ENCODE measurements at regions not wholly inside any gene's neighbourhood (a gene's known extent, or its start where the extent isn't known, plus 50 kb on each side); places are given as distances from the start of the nearest gene placed in this dataset.

GRCh38 chr1:29586215-29586614, 349.9 kb downstream of the PTPRU start:
- H3K4me3 Mint-ChIP-seq: no peak overlapping the region
- no peaks in the 10 kb centered on the region for H3K36me3 Mint-ChIP-seq (ENCODE audit: low read depth)
- DNase-seq (ENCODE audit: low spot score): no peak
- intact Hi-C loops (cut with micrococcal nuclease): no loop called here
- no peaks in the 10 kb centered on the region for H3K4me1 Mint-ChIP-seq (ENCODE audit: low read depth)
- no peak overlapping the region for H3K27ac Mint-ChIP-seq
- H3K9me3 Mint-ChIP-seq: no peaks in the 10 kb centered on the region
- H3K27me3 Mint-ChIP-seq (ENCODE audit: insufficient read depth): peaks cover 8% of the 10 kb centered on the region

- Mint-ChIP-seq H3K9me3 (no peaks in the 10 kb centered on the region), H3K4me1 (ENCODE audit: low read depth) (no peaks in the 10 kb centered on the region), H3K36me3 (ENCODE audit: low read depth) (no peaks in the 10 kb centered on the region), H3K27me3 (ENCODE audit: insufficient read depth) (peaks cover 6% of the 10 kb centered on the region), H3K4me3 (no peak overlapping the region), H3K27ac (no peak overlapping the region)
- DNase-seq (ENCODE audit: low spot score): no peak
- intact Hi-C loops (cut with micrococcal nuclease): no loop called here
These were observed 349.3 kb downstream of the PTPRU start for GRCh38 chr1:29585656-29586055.

- peaks cover 6% of the 10 kb centered on the region for H3K27me3 Mint-ChIP-seq (ENCODE audit: insufficient read depth)
- H3K9me3 Mint-ChIP-seq: no peaks in the 10 kb centered on the region
- H3K4me3 Mint-ChIP-seq: no peak overlapping the region
- no peaks in the 10 kb centered on the region for H3K36me3 Mint-ChIP-seq (ENCODE audit: low read depth)
- no peak for DNase-seq (ENCODE audit: low spot score)
- no peaks in the 10 kb centered on the region for H3K4me1 Mint-ChIP-seq (ENCODE audit: low read depth)
- H3K27ac Mint-ChIP-seq: no peak overlapping the region
- intact Hi-C loops (cut with micrococcal nuclease): no loop called here
These were observed 348.9 kb downstream of the PTPRU start for GRCh38 chr1:29585201-29585600.

- no peak for DNase-seq (ENCODE audit: low spot score)
- intact Hi-C loops (cut with micrococcal nuclease): no loop called here
- no peaks in the 10 kb centered on the region for H3K4me1 Mint-ChIP-seq (ENCODE audit: low read depth)
- peaks cover 6% of the 10 kb centered on the region for H3K27me3 Mint-ChIP-seq (ENCODE audit: insufficient read depth)
- no peak overlapping the region for H3K4me3 Mint-ChIP-seq
- no peak overlapping the region for H3K27ac Mint-ChIP-seq
- no peaks in the 10 kb centered on the region for H3K9me3 Mint-ChIP-seq
- H3K36me3 Mint-ChIP-seq (ENCODE audit: low read depth): no peaks in the 10 kb centered on the region
These were observed 348.5 kb downstream of the PTPRU start for GRCh38 chr1:29584776-29585175.

DNA sequence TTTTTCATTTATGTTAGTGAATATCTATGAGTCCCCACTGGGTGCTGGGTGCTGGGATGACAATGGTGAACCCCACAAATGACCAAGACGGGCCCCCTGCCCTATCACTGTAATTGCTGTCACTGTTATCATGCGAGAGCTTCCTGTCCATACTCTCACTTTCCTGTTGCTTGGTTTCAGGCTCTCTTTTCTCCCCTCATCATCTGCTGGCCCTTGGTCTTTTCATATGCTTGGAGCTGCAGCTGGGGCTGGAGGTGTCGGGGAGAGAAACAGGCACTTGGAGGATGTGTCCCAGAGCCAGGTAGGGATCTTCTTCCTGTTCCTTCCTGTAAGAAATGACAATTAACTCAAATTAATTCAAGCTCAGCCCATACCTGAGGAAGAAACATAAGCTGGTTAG, 348.0 kb downstream of the PTPRU start:
- no peaks in the 10 kb centered on the region for H3K4me1 Mint-ChIP-seq (ENCODE audit: low read depth)
- no peak overlapping the region for H3K27ac Mint-ChIP-seq
- H3K36me3 Mint-ChIP-seq (ENCODE audit: low read depth): no peaks in the 10 kb centered on the region
- peaks cover 6% of the 10 kb centered on the region for H3K27me3 Mint-ChIP-seq (ENCODE audit: insufficient read depth)
- DNase-seq (ENCODE audit: low spot score): no peak
- H3K4me3 Mint-ChIP-seq: no peak overlapping the region
- no peaks in the 10 kb centered on the region for H3K9me3 Mint-ChIP-seq
- intact Hi-C loops (cut with micrococcal nuclease): no loop called here

DNA sequence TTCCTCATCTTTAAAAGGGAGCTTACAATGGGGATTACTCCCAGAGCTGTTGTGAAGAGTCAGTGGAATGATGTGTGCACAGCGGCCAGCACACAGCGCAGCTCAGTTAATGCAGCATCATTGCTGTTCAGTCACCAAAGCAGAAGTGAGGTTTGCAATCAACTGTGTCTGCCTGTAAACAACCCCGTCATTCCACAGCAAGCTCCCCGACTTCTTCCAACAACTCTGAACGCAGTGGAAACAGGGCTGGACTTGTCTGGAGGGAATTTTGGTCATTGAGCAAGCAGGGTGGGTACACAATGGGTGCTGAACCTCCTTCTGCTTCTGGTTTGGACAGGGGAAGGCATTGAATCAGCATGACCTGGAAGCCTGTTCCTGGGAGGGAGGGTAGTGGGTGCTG, 347.4 kb downstream of the PTPRU start:
- H3K27me3 Mint-ChIP-seq (ENCODE audit: insufficient read depth): peaks cover 5% of the 10 kb centered on the region
- no peaks in the 10 kb centered on the region for H3K36me3 Mint-ChIP-seq (ENCODE audit: low read depth)
- no peaks in the 10 kb centered on the region for H3K9me3 Mint-ChIP-seq
- DNase-seq (ENCODE audit: low spot score): no peak
- intact Hi-C loops (cut with micrococcal nuclease): no loop called here
- no peak overlapping the region for H3K27ac Mint-ChIP-seq
- H3K4me3 Mint-ChIP-seq: no peak overlapping the region
- no peaks in the 10 kb centered on the region for H3K4me1 Mint-ChIP-seq (ENCODE audit: low read depth)

DNA sequence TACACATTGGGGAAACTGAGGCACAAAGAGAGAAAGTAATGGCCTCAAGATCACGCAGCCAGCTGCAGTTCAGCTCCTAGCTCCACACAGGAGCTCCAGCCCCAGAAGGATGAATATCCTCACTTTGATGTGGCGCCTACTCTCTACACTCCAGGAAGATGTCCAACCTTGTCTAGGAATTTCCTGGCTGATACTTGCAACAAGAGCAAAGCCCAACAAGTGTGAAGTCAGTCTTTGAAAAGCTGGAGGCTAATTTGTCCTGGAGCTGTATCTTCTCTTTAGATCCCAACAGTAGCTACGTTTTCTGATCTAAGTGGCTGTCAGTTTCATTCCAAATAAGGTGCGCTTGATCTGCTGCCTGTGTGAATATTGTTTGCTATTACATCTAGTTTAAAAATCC, 344.9 kb downstream of the PTPRU start:
- Mint-ChIP-seq H3K4me3 (no peak overlapping the region), H3K27ac (no peak overlapping the region), H3K27me3 (ENCODE audit: insufficient read depth) (peaks cover 2% of the 10 kb centered on the region), H3K36me3 (ENCODE audit: low read depth) (no peaks in the 10 kb centered on the region), H3K4me1 (ENCODE audit: low read depth) (no peaks in the 10 kb centered on the region), H3K9me3 (no peaks in the 10 kb centered on the region)
- intact Hi-C loops (cut with micrococcal nuclease): no loop called here
- DNase-seq (ENCODE audit: low spot score): no peak

- no peaks in the 10 kb centered on the region for H3K36me3 Mint-ChIP-seq (ENCODE audit: low read depth)
- no peaks in the 10 kb centered on the region for H3K9me3 Mint-ChIP-seq
- DNase-seq (ENCODE audit: low spot score): no peak
- H3K4me3 Mint-ChIP-seq: no peak overlapping the region
- no peaks in the 10 kb centered on the region for H3K4me1 Mint-ChIP-seq (ENCODE audit: low read depth)
- no peak overlapping the region for H3K27ac Mint-ChIP-seq
- H3K27me3 Mint-ChIP-seq (ENCODE audit: insufficient read depth): peaks cover 2% of the 10 kb centered on the region
- intact Hi-C loops (cut with micrococcal nuclease): no loop called here
These were observed 343.6 kb downstream of the PTPRU start for GRCh38 chr1:29579821-29580425.

GRCh38 chr1:29577512-29577911, 341.2 kb downstream of the PTPRU start:
- Mint-ChIP-seq H3K4me3 (no peak overlapping the region), H3K27ac (no peak overlapping the region), H3K27me3 (ENCODE audit: insufficient read depth) (peaks cover 4% of the 10 kb centered on the region), H3K36me3 (ENCODE audit: low read depth) (no peaks in the 10 kb centered on the region), H3K4me1 (ENCODE audit: low read depth) (no peaks in the 10 kb centered on the region), H3K9me3 (no peaks in the 10 kb centered on the region)
- DNase-seq (ENCODE audit: low spot score): no peak
- intact Hi-C loops (cut with micrococcal nuclease): no loop called here

DNA sequence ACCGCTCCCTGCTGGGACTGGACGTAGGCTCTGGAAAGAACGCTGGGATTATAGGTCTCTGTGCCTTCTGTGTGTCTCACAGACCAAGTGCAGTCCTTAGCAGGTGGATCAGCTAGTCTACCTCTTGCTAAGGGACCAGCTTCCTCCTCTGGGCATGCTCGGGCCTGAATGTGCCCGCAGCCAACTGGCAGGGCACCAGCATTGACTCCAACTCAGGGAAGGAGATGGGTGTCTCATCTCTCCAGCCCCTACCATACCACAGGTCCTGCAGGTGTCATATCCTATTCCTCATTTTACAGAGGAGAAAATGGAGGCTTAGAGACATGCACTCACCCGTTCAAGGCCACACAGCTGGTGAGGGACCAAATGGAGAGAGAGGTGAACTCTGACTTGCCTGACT, 340.2 kb downstream of the PTPRU start:
- Mint-ChIP-seq H3K4me3 (no peak overlapping the region), H3K9me3 (no peaks in the 10 kb centered on the region), H3K27ac (no peak overlapping the region), H3K4me1 (ENCODE audit: low read depth) (no peaks in the 10 kb centered on the region), H3K36me3 (ENCODE audit: low read depth) (no peaks in the 10 kb centered on the region), H3K27me3 (ENCODE audit: insufficient read depth) (peaks cover 7% of the 10 kb centered on the region)
- DNase-seq (ENCODE audit: low spot score): no peak
- intact Hi-C loops (cut with micrococcal nuclease): no loop called here

DNA sequence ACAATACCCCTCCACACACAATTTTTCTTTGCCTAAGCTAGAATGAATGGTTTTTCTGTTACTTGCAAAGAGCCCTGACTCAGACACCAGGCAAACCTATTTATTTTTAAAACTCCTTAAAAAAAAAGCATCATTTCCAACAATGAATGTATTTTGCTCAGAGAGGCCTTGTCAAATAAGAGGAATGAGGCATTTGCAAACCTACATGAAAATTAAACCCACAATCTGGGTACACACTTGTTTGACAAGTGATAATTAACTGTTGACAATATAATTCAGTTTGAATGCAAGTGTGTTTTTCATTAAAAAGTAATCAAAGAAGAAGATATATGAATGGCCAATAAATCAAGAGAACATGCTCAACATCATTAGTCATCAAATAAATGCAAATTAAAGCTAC, 339.5 kb downstream of the PTPRU start:
- Mint-ChIP-seq H3K4me1 (ENCODE audit: low read depth) (no peaks in the 10 kb centered on the region), H3K27me3 (ENCODE audit: insufficient read depth) (peaks cover 7% of the 10 kb centered on the region), H3K27ac (no peak overlapping the region), H3K9me3 (no peaks in the 10 kb centered on the region), H3K36me3 (ENCODE audit: low read depth) (no peaks in the 10 kb centered on the region), H3K4me3 (no peak overlapping the region)
- intact Hi-C loops (cut with micrococcal nuclease): no loop called here
- DNase-seq (ENCODE audit: low spot score): no peak

- Mint-ChIP-seq H3K27ac (no peak overlapping the region), H3K4me1 (ENCODE audit: low read depth) (no peaks in the 10 kb centered on the region), H3K36me3 (ENCODE audit: low read depth) (no peaks in the 10 kb centered on the region), H3K27me3 (ENCODE audit: insufficient read depth) (peaks cover 7% of the 10 kb centered on the region), H3K4me3 (no peak overlapping the region), H3K9me3 (no peaks in the 10 kb centered on the region)
- DNase-seq (ENCODE audit: low spot score): no peak
- intact Hi-C loops (cut with micrococcal nuclease): no loop called here
These were observed 339.0 kb downstream of the PTPRU start for GRCh38 chr1:29575277-29575676.

GRCh38 chr1:29574871-29575270, 338.5 kb downstream of the PTPRU start:
- H3K27me3 Mint-ChIP-seq (ENCODE audit: insufficient read depth): peaks cover 7% of the 10 kb centered on the region
- intact Hi-C loops (cut with micrococcal nuclease): no loop called here
- H3K9me3 Mint-ChIP-seq: no peaks in the 10 kb centered on the region
- H3K4me3 Mint-ChIP-seq: no peak overlapping the region
- no peaks in the 10 kb centered on the region for H3K36me3 Mint-ChIP-seq (ENCODE audit: low read depth)
- no peak overlapping the region for H3K27ac Mint-ChIP-seq
- no peaks in the 10 kb centered on the region for H3K4me1 Mint-ChIP-seq (ENCODE audit: low read depth)
- DNase-seq (ENCODE audit: low spot score): no peak

GRCh38 chr1:29569971-29570634, 333.8 kb downstream of the PTPRU start:
- intact Hi-C loops (cut with micrococcal nuclease): no loop called here
- peaks cover 5% of the 10 kb centered on the region for H3K27me3 Mint-ChIP-seq (ENCODE audit: insufficient read depth)

More at GRCh38 chr1:29569971-29570634, 333.8 kb downstream of the PTPRU start:
- DNase-seq (ENCODE audit: low spot score): no peak
- Mint-ChIP-seq H3K4me3 (no peak overlapping the region), H3K4me1 (ENCODE audit: low read depth) (no peaks in the 10 kb centered on the region), H3K27ac (no peak overlapping the region), H3K36me3 (ENCODE audit: low read depth) (no peaks in the 10 kb centered on the region), H3K9me3 (peaks cover 10% of the 10 kb centered on the region)

All from activated T-helper 1 cell treated with anti-CD3 and anti-CD28 coated beads, Interleukin-12 subunit alpha, Interleukin-12 subunit beta, Interleukin-2, Interleukin-4 antibody, amounts not matched to agents 30 ng/mL and 10 ng/mL and 1 ng/mL, durations not matched to agents 14 hours and 24 hours and 36 hours (primary cell).